Endothelial cell of umbilical vein (primary cell): ENCODE measurements at regions not wholly inside any gene's neighbourhood (a gene's known extent, or its start where the extent isn't known, plus 50 kb on each side); places are given as distances from the start of the nearest gene placed in this dataset.
"Not testable (repeated sequence)": the region's sequence is repeated elsewhere in the genome, so short reads cannot be mapped to it uniquely, and the experiment has no call there.

Experiments
- BruUV-seq: library from RNA; stranded (reverse); fragments of 400-500 nt; replicated peaks from 2 replicates; lab custom pipeline; 2021; lab: Mats Ljungman, UMichigan
- CTCF ChIA-PET: fragments of 300-600, 350-600 bp; sonication (Branson Sonifier 250); formaldehyde crosslinking; loops from one replicate; lab custom pipeline; 2021; ENCODE audit warnings: antibody characterized with exemption, inconsistent platforms; lab: Charles Lee
- POLR2A ChIA-PET: fragments of 300-600, 350-600 bp; sonication (Branson Sonifier 250); formaldehyde crosslinking; loops from one replicate; lab custom pipeline; 2021; ENCODE audit warnings: antibody characterized with exemption, inconsistent platforms; lab: Charles Lee
- DNase-seq: peaks from one replicate; pipeline ENCODE4 v3.0.0-alpha.2; 2011; ENCODE audit warnings: low read depth, low spot score
- FAIRE-seq: peaks from 2 replicates; lab custom pipeline; 2011; peaks lifted over from hg19 to GRCh38; lab: Jason Lieb, UNC
- H2AFZ ChIP-seq: 2 replicates; pipeline ENCODE4 v1.6.0; 2012; ENCODE audit warnings: low read depth, low read length, control low read depth, inconsistent platforms
- H3K27ac ChIP-seq: 2 replicates; pipeline ENCODE4 v1.5.1; 2011; ENCODE audit warnings: low read depth, mild to moderate bottlenecking, control low read depth, low read length, moderate library complexity; ENCODE audit not compliant: insufficient read depth
- H3K27me3 ChIP-seq, 2 experiments: 2 replicates each; pipeline versions ENCODE4 v1.6.0 to v1.6.1; 2011; ENCODE audit warnings: low read length in 2 of 2, mixed read lengths in 1 of 2; ENCODE audit not compliant: control insufficient read depth in 2 of 2, insufficient read depth in 2 of 2
- H3K36me3 ChIP-seq, 2 experiments: 2 replicates in 1 of 2; 3 replicates in 1 of 2; pipeline ENCODE4 v1.5.1; 2011; ENCODE audit warnings: low read length in 2 of 2, mild to moderate bottlenecking in 1 of 2, moderate library complexity in 1 of 2; ENCODE audit not compliant: control insufficient read depth in 2 of 2, insufficient read depth in 2 of 2; ENCODE audit errors: extremely low read depth in 1 of 2
- H3K4me1 ChIP-seq: 3 replicates; pipeline ENCODE4 v1.5.1; 2011; ENCODE audit warnings: mild to moderate bottlenecking, low read length; ENCODE audit not compliant: control insufficient read depth, insufficient read depth; ENCODE audit errors: extremely low read depth
- H3K4me2 ChIP-seq: 2 replicates; pipeline ENCODE4 v1.6.1; 2011; ENCODE audit warnings: low read length, control low read depth, mixed read lengths; ENCODE audit not compliant: insufficient read depth
- H3K4me3 ChIP-seq, 3 experiments: fragments of 200-600 bp in 1 of 3; sonication (generic), shearing (Covaris generic) in 1 of 3; replicated peaks in 1 of 3; 2 replicates each; pipeline ENCODE4 v1.5.1; 2011 to 2016; ENCODE audit warnings: control low read depth in 3 of 3, low read length in 3 of 3, mild to moderate bottlenecking in 2 of 3, inconsistent platforms in 1 of 3, low read depth in 1 of 3, moderate library complexity in 1 of 3; ENCODE audit not compliant: insufficient read depth in 1 of 3
- H3K79me2 ChIP-seq: 2 replicates; pipeline ENCODE4 v1.6.0; 2012; ENCODE audit warnings: low read length, inconsistent platforms; ENCODE audit not compliant: control insufficient read depth, insufficient read depth
- H3K9ac ChIP-seq: replicated peaks from 2 replicates; pipeline ENCODE3; 2011; ENCODE audit warnings: low read length, control low read depth; ENCODE audit not compliant: insufficient read depth; ENCODE audit errors: extremely low read depth
- H3K9me1 ChIP-seq: replicated peaks from 3 replicates; pipeline ENCODE4 v1.6.0; 2011; ENCODE audit warnings: mild to moderate bottlenecking, low read length; ENCODE audit not compliant: control insufficient read depth, insufficient read depth; ENCODE audit errors: extremely low read depth
- H3K9me3 ChIP-seq: replicated peaks from 2 replicates; pipeline ENCODE4 v1.5.1; 2012; ENCODE audit warnings: low read length, inconsistent platforms; ENCODE audit not compliant: control insufficient read depth, insufficient read depth
- H4K20me1 ChIP-seq: replicated peaks from 2 replicates; pipeline ENCODE3; 2011; ENCODE audit warnings: mild to moderate bottlenecking, low read length; ENCODE audit not compliant: control insufficient read depth, insufficient read depth; ENCODE audit errors: extremely low read depth
- EZH2 ChIP-seq: IDR thresholded peaks from 2 replicates; pipeline ENCODE4 v1.6.1; 2012; ENCODE audit warnings: borderline replicate concordance, low read depth, mild to moderate bottlenecking, moderate library complexity, low read length, inconsistent platforms; ENCODE audit not compliant: severe bottlenecking
- FOS ChIP-seq: IDR thresholded peaks from 2 replicates; pipeline ENCODE4 v1.6.1; 2011; ENCODE audit warnings: mild to moderate bottlenecking, low read length, moderate library complexity, borderline replicate concordance; ENCODE audit not compliant: insufficient read depth
- GATA2 ChIP-seq: IDR thresholded peaks from 2 replicates; pipeline ENCODE4 v1.7.0; 2011; ENCODE audit warnings: low read depth, mild to moderate bottlenecking, moderate library complexity, mixed read lengths, low read length; ENCODE audit not compliant: insufficient read length, insufficient read depth
- JUN ChIP-seq: IDR thresholded peaks from 2 replicates; pipeline ENCODE4 v1.6.1; 2011; ENCODE audit warnings: borderline replicate concordance, low read depth; ENCODE audit not compliant: insufficient read length, insufficient read depth
- MYC ChIP-seq: IDR thresholded peaks from one replicate; pipeline ENCODE4 v1.6.1; 2011; ENCODE audit warnings: mild to moderate bottlenecking, low read depth, low read length
- POLR2A ChIP-seq: IDR thresholded peaks from 2 replicates; pipeline ENCODE4 v1.6.1; 2012; ENCODE audit warnings: low read depth, mild to moderate bottlenecking, control low read depth, low read length
- POLR2AphosphoS5 ChIP-seq: IDR thresholded peaks from 2 replicates; pipeline ENCODE4 v1.6.1; 2012; ENCODE audit warnings: low read depth, mild to moderate bottlenecking, control low read depth, low read length, moderate library complexity; ENCODE audit not compliant: insufficient read depth
- dilution Hi-C: fragments of 300-500 bp; cut with MboI; formaldehyde crosslinking; loops from one replicate; pipeline ENCODE4 v1.15.0; 2019; ENCODE audit warnings: low sequenced_read_pairs; ENCODE audit not compliant: extremely low pct_ligation_motif_present
- intact Hi-C: fragments of 100-400 bp; cut with micrococcal nuclease; formaldehyde crosslinking; loops from one replicate; pipeline ENCODE4 v1.10.0; 2022
- TF ChIP-seq, protein P1 (sequence below), 2 donors: IDR thresholded peaks; 1 replicate in 1 of 2; 2 replicates in 1 of 2; pipeline ENCODE4 v1.5.1; 2011; ENCODE audit warnings: low read length in 2 of 2, mild to moderate bottlenecking in 2 of 2, moderate library complexity in 2 of 2, control low read depth in 1 of 2, inconsistent platforms in 1 of 2, low read depth in 1 of 2; ENCODE audit not compliant: insufficient read depth in 1 of 2; ENCODE audit errors: extremely low read depth in 1 of 2
- TF ChIP-seq, protein P2 (sequence below): IDR thresholded peaks from 2 replicates; pipeline ENCODE4 v1.6.1; 2011; ENCODE audit not compliant: insufficient read depth, insufficient read length

GRCh38 chr1:234763367-234763766 is 153.4 kb upstream of the IRF2BP2 start:
- intact Hi-C loops = no loop called here

GRCh38 chr1:234762127-234762526 is 152.1 kb upstream of the IRF2BP2 start:
- H3K79me2 ChIP-seq, H3K4me3 ChIP-seq, intact Hi-C loops, H3K4me2 ChIP-seq, DNase-seq, H3K36me3 ChIP-seq, H3K9me1 ChIP-seq, H2AFZ ChIP-seq, CTCF ChIA-PET, H4K20me1 ChIP-seq, POLR2A ChIA-PET, dilution Hi-C loops, H3K27me3 ChIP-seq, H3K4me1 ChIP-seq, H3K27ac ChIP-seq, H3K9me3 ChIP-seq, BruUV-seq, H3K9ac ChIP-seq: not testable (repeated sequence)
- FAIRE-seq = peak; percentile 31

More at GRCh38 chr1:234763367-234763766, 153.4 kb upstream of the IRF2BP2 start:
- peaks cover 2% of the 10 kb centered on the region for H3K4me1 ChIP-seq
- TF ChIP-seq, protein P1, sequence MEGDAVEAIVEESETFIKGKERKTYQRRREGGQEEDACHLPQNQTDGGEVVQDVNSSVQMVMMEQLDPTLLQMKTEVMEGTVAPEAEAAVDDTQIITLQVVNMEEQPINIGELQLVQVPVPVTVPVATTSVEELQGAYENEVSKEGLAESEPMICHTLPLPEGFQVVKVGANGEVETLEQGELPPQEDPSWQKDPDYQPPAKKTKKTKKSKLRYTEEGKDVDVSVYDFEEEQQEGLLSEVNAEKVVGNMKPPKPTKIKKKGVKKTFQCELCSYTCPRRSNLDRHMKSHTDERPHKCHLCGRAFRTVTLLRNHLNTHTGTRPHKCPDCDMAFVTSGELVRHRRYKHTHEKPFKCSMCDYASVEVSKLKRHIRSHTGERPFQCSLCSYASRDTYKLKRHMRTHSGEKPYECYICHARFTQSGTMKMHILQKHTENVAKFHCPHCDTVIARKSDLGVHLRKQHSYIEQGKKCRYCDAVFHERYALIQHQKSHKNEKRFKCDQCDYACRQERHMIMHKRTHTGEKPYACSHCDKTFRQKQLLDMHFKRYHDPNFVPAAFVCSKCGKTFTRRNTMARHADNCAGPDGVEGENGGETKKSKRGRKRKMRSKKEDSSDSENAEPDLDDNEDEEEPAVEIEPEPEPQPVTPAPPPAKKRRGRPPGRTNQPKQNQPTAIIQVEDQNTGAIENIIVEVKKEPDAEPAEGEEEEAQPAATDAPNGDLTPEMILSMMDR (IDR thresholded peaks at IDR 0.05; ENCODE audit: extremely low read depth in 1 of 2, insufficient read depth in 1 of 2, low read depth in 1 of 2, low read length in 2 of 2) = no peak
- no peak for TF ChIP-seq GATA2
- no peak for TF ChIP-seq JUN
- TF ChIP-seq EZH2 = no peak
- TF ChIP-seq, protein P2, sequence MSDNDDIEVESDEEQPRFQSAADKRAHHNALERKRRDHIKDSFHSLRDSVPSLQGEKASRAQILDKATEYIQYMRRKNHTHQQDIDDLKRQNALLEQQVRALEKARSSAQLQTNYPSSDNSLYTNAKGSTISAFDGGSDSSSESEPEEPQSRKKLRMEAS = no peak
- no peak for TF ChIP-seq MYC
- no peak for TF ChIP-seq FOS
- TF ChIP-seq POLR2A = no peak
- no peak for TF ChIP-seq POLR2AphosphoS5
- no peaks in the 10 kb centered on the region for H4K20me1 ChIP-seq
- no peaks in the 10 kb centered on the region for H3K27me3 ChIP-seq
- no peak overlapping the region for H3K27ac ChIP-seq
- DNase-seq (no peak), FAIRE-seq (no peak)
- no peak overlapping the region for H3K9ac ChIP-seq
- H3K4me2 ChIP-seq = no peak overlapping the region
- no peak overlapping the region for H2AFZ ChIP-seq
- dilution Hi-C loops = no loop called here
- H3K9me3 ChIP-seq = no peaks in the 10 kb centered on the region
- POLR2A ChIA-PET = no interaction called here
- H3K4me3 ChIP-seq = no peak overlapping the region
- no peaks in the 10 kb centered on the region for H3K9me1 ChIP-seq
- CTCF ChIA-PET = interaction anchor here (1.6 kb wide), 1 partner anchor 64 kb away, joined by 3 read pairs; no protein-coding TSS in a partner anchor
- H3K36me3 ChIP-seq = no peaks in the 10 kb centered on the region
- BruUV-seq = no TSS peak
- H3K79me2 ChIP-seq = no peaks in the 10 kb centered on the region
